GM13976 (cell line): ENCODE measurements at regions not wholly inside any gene's neighbourhood (a gene's known extent, or its start where the extent isn't known, plus 50 kb on each side); places are given as distances from the start of the nearest gene placed in this dataset.

Experiments used
- DNase-seq: peaks from one replicate; pipeline ENCODE4 v3.0.0; 2012; ENCODE audit warnings: low spot score
- in situ Hi-C: fragments of 300-500 bp; cut with MboI; formaldehyde crosslinking; loops from one replicate; pipeline ENCODE4 v1.12.0; 2022; ENCODE audit warnings: low sequenced_read_pairs, mixed read lengths, inconsistent platforms; ENCODE audit not compliant: unreplicated experiment
- TF ChIP-seq, protein P1 (sequence below): IDR thresholded peaks from 2 replicates; pipeline ENCODE4 v1.5.1; 2012; ENCODE audit warnings: borderline replicate concordance, mild to moderate bottlenecking; ENCODE audit not compliant: insufficient read depth; ENCODE audit errors: extremely low read depth, missing control alignments, control extremely low read depth

DNA sequence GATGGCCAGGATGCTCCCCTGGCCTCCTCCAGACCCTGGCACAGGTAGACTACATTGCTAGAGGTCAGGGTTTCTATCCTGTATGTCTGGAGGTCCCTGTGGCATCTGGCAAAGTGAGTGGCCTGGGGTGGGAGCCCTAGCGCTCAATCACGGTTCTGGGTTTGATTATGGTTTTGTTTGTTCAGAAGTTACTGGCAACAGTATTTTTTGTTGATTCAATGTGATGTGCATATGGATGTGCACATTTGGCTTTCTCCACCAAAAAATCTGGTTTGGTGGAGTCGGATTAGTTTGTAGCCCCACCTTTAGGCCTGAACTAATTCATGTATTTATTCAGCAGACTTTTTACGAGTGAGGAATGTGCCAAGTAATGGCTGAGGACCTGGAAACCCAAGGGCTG lies 109.7 kb downstream of the VEGFA start:
- TF ChIP-seq, protein P1, sequence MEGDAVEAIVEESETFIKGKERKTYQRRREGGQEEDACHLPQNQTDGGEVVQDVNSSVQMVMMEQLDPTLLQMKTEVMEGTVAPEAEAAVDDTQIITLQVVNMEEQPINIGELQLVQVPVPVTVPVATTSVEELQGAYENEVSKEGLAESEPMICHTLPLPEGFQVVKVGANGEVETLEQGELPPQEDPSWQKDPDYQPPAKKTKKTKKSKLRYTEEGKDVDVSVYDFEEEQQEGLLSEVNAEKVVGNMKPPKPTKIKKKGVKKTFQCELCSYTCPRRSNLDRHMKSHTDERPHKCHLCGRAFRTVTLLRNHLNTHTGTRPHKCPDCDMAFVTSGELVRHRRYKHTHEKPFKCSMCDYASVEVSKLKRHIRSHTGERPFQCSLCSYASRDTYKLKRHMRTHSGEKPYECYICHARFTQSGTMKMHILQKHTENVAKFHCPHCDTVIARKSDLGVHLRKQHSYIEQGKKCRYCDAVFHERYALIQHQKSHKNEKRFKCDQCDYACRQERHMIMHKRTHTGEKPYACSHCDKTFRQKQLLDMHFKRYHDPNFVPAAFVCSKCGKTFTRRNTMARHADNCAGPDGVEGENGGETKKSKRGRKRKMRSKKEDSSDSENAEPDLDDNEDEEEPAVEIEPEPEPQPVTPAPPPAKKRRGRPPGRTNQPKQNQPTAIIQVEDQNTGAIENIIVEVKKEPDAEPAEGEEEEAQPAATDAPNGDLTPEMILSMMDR: no peak
- no peak for DNase-seq
- in situ Hi-C loops: no loop called here

DNA sequence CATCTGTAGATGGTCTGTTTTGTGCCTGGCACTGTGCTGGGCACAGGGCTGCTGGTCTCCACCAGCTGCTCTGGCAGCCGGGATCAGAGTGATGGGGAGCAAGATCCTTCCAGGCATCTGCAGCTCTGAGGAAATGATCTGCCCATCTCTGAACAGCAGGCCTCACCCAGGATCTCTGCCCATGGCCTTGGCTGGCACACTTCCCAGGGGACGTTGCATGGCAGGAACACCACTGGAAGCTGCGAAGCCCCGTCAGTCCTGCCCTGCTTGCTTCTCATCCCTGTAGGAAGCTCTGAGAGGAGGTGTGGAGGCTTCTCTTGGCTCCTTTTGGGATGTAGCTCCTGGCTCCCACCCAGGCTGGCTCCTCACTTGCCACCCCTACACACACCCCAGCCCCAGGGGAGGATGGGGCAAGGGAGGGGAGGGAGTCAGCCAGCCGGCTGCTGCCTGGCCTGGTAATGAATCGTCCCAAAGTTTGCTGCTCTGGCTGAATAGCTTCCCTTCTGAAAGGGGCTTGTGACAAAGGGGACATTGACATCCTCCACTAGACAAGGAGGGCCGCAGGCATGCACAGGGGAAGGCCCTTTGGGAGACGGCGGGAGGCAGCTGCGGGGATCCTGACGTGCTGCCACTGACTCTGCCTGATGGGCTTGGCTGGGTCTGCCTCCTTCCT lies 108.9 kb downstream of the VEGFA start:
- in situ Hi-C loops: no loop called here
- TF ChIP-seq, protein P1: no peak
- no peak for DNase-seq

DNA sequence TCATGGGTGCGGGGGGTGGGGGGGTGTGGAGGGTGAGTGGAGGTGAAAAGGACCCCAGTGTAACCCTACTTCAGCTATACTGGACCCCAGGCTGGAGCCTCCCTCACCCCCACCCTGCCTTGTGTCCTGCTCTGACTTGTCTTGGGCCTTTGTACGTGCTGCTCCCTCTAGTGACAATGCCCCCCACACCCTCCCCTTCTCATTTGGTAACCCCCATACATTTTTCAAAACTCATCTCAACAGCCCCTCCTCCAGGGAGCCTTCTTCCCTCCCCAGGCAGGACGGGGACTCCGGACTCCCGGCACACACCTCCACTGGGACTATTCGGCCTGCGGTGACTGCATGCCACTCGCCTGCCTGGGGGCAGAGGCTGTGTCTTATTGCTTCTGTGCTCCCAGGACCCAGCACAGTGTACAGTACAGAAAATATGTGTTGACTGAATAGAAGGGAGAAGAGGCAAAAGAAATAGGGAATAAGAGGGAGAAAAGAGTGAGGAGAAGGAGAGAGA lies 108.2 kb downstream of the VEGFA start:
- TF ChIP-seq, protein P1: no peak
- in situ Hi-C loops: no loop called here
- DNase-seq: no peak

DNA sequence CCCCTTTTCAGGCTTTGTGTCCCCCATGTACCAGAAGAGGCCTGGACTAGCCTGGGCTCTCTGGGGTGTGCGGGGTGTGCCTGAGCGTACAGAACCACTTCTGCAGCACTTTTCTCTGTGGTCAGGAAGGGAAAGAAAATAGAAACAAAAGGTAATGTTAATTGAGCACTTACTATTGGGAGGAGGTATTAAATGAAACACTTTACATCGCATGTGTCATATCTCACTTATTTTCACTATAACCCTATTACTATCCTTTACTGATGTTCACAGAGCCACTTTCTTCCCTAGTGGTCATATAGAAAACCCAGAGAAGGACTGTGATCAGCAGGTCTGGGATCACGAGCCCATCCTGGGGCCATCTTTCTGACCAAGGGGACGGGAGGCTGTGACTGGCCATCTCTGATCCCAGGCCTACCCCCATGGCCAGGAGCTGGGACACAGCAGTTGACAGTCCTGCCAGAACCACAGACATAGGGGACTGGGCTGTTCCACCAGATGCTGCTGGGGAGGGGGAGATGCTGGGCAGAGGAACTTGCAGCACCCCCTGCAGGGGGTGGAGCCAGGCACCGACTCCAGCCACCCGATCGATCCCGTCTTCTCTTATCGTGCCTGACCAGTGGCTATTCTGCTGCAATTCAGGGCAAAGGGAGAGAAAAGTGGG lies 107.6 kb downstream of the VEGFA start:
- in situ Hi-C loops: no loop called here
- no peak for DNase-seq
- TF ChIP-seq, protein P1: no peak

DNA sequence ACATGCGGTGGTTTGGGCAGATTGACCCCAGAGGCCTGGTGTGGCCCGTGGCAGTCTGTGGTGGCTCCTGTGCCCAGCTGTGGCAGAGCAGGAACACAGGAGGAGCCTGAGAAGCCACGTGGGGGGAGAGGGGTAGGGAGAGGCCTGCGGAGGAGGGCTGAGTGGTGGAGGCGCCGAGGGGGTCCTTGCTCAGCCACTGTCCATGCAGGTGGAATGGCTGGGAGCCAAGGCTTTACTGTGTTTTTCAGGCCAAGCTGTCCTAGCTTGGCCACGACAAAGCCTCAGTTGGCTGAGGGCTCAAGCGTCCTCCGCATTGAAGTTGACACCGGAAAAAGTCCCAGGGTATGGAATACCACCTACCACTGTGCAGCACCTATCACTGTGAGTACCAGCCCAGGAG lies 107.0 kb downstream of the VEGFA start:
- DNase-seq: no peak
- in situ Hi-C loops: no loop called here
- TF ChIP-seq, protein P1: no peak

DNA sequence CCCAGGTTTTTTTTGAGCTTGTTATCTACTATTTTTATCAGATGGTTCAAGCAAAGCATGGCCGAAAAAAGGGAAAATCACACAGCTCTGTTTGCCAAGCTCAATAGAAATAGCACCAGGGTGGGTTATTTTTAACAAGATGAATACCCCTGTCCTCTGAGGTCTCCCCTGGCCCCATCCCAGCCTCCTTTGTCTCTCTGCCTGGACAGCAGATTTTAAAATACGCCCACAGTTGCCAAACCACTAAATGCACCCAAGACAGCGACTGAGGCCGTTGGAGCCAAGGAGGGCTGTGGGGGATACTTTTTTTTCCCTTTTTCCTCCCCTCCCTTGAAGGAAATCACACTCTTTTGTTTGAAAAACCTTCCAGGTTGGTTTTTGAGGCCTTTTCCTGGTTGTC lies 106.6 kb downstream of the VEGFA start:
- in situ Hi-C loops: no loop called here
- DNase-seq: no peak
- TF ChIP-seq, protein P1: no peak
